ENCODE measurements at regions not wholly inside any gene's neighbourhood (a gene's known extent, or its start where the extent isn't known, plus 50 kb on each side); places are given as distances from the start of the nearest gene placed in this dataset.

- no peak for TF ChIP-seq POLR2A (IDR thresholded peaks at IDR 0.05; ENCODE audit: low read depth)
- TF ChIP-seq, protein P1, sequence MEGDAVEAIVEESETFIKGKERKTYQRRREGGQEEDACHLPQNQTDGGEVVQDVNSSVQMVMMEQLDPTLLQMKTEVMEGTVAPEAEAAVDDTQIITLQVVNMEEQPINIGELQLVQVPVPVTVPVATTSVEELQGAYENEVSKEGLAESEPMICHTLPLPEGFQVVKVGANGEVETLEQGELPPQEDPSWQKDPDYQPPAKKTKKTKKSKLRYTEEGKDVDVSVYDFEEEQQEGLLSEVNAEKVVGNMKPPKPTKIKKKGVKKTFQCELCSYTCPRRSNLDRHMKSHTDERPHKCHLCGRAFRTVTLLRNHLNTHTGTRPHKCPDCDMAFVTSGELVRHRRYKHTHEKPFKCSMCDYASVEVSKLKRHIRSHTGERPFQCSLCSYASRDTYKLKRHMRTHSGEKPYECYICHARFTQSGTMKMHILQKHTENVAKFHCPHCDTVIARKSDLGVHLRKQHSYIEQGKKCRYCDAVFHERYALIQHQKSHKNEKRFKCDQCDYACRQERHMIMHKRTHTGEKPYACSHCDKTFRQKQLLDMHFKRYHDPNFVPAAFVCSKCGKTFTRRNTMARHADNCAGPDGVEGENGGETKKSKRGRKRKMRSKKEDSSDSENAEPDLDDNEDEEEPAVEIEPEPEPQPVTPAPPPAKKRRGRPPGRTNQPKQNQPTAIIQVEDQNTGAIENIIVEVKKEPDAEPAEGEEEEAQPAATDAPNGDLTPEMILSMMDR (IDR thresholded peaks at IDR 0.05): no peak
- TF ChIP-seq EP300 (IDR thresholded peaks at IDR 0.05): no peak
- TF ChIP-seq POLR2AphosphoS5 (IDR thresholded peaks at IDR 0.05): no peak
Observed at GRCh38 chr3:20421-20820, 176.1 kb upstream of the CHL1 start.
